Calu3 (cell line): ENCODE measurements at regions not wholly inside any gene's neighbourhood (a gene's known extent, or its start where the extent isn't known, plus 50 kb on each side); places are given as distances from the start of the nearest gene placed in this dataset.
"Not testable (repeated sequence)": the region's sequence is repeated elsewhere in the genome, so short reads cannot be mapped to it uniquely, and the experiment has no call there.

Source experiments
- BruUV-seq: library from RNA; stranded (reverse); fragments of 400-500 nt; replicated peaks from 2 replicates; lab custom pipeline; 2021; lab: Mats Ljungman, UMichigan
- CTCF ChIA-PET: fragments of 300-600 bp; sonication (Branson Sonifier 250); formaldehyde crosslinking; loops from one replicate; lab custom pipeline; 2022; ENCODE audit warnings: antibody characterized with exemption; lab: Charles Lee
- DNase-seq: peaks from one replicate; pipeline ENCODE4 v3.0.0; 2022
- H3K27ac Mint-ChIP-seq: one replicate; pipeline ENCODE4 v1.8.0; 2022; ENCODE audit warnings: mixed read lengths; ENCODE audit not compliant: unreplicated experiment
- H3K27me3 Mint-ChIP-seq: one replicate; pipeline ENCODE4 v1.8.0; 2022; ENCODE audit warnings: mixed read lengths; ENCODE audit not compliant: unreplicated experiment
- H3K36me3 Mint-ChIP-seq: one replicate; pipeline ENCODE4 v1.8.0; 2022; ENCODE audit warnings: mild to moderate bottlenecking, moderate library complexity, mixed read lengths; ENCODE audit not compliant: insufficient read depth, unreplicated experiment
- H3K4me1 Mint-ChIP-seq: one replicate; pipeline ENCODE4 v1.8.0; 2022; ENCODE audit warnings: mild to moderate bottlenecking, low read depth, mixed read lengths; ENCODE audit not compliant: unreplicated experiment
- H3K4me3 Mint-ChIP-seq: one replicate; pipeline ENCODE4 v1.8.0; 2022; ENCODE audit warnings: mild to moderate bottlenecking, low read depth, moderate library complexity, mixed read lengths; ENCODE audit not compliant: unreplicated experiment
- H3K9me3 Mint-ChIP-seq: one replicate; pipeline ENCODE4 v1.8.0; 2022; ENCODE audit warnings: low read depth, mixed read lengths; ENCODE audit not compliant: unreplicated experiment
- CTCF ChIP-seq: fragments of 200-600 bp; IDR thresholded peaks from one replicate; pipeline ENCODE4 v1.8.0; 2022; ENCODE audit warnings: antibody characterized with exemption; ENCODE audit not compliant: unreplicated experiment
- intact Hi-C: fragments of 100-400 bp; cut with micrococcal nuclease; formaldehyde crosslinking; loops from one replicate; pipeline ENCODE4 v1.10.0; 2022; ENCODE audit not compliant: unreplicated experiment

GRCh38 chr1:30460661-30461060 lies 262.7 kb downstream of the MATN1 start:
- intact Hi-C loops = no loop called here
- Mint-ChIP-seq H3K9me3 (no peaks in the 10 kb centered on the region), H3K4me1 (no peaks in the 10 kb centered on the region), H3K27ac (no peak overlapping the region), H3K27me3 (peaks cover 53% of the 10 kb centered on the region), H3K36me3 (no peaks in the 10 kb centered on the region), H3K4me3 (no peak overlapping the region)
- BruUV-seq = no TSS peak
- TF ChIP-seq CTCF = no peak
- CTCF ChIA-PET = no interaction called here
- DNase-seq = no peak

DNA sequence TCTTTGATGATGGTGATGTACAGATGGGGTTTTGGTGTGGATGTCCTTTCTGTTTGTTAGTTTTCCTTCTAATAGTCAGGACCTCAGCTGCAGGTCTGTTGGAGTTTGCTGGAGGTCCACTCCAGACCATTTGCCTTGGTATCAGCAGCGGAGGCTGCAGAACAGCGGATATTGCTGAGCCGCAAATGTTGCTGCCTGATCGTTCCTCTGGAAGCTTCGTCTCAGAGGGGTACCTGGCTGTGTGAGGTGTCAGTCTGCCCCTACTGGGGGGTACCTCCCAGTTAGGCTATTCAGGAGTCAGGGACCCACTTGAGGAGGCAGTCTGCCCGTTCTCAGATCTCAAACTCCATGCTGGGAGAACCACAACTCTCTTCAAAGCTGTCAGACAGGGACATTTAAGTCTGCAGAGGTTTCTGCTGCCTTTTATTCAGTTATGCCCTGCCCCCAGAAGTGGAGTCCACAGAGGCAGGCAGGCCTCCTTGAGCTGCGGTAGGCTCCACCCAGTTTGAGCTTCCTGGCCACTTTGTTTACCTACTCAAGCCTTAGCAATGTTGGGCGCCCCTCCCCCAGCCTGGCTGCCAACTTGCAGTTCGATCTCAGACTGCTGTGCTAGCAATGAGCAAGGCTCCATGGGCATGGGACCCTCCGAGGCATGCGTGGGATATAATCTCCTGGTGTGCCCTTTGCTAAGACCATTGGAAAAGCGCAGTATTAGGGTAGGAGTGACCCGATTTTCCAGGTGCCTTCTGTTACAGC lies 264.5 kb downstream of the MATN1 start:
- BruUV-seq, H3K4me3 Mint-ChIP-seq, H3K36me3 Mint-ChIP-seq, H3K4me1 Mint-ChIP-seq, intact Hi-C loops, CTCF ChIA-PET, H3K27ac Mint-ChIP-seq, H3K9me3 Mint-ChIP-seq, DNase-seq: not testable (repeated sequence)
- H3K27me3 Mint-ChIP-seq = peaks cover 53% of the 10 kb centered on the region

DNA sequence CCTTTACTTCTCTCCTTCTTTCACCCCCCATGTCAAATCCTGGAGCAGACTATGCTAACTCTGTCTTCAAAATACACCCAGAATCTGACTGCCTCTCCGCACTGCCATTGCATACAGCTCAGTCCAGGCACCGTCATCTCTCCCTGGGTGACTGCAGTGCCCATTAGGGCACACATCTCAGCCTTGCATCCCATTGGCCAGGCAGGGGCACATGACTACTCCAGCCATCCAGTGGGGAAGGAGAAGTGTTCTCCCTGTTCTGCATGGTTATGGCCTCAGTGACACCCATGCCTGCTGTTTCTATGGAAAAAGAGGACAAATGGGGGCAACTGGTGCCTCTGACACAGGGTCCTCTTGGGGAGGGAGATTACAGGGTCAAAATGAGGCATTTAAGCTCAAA lies 270.5 kb downstream of the MATN1 start:
- no peak for DNase-seq
- Mint-ChIP-seq H3K9me3 (no peaks in the 10 kb centered on the region), H3K36me3 (no peaks in the 10 kb centered on the region), H3K27me3 (peaks cover 56% of the 10 kb centered on the region), H3K4me1 (no peaks in the 10 kb centered on the region), H3K27ac (no peak overlapping the region), H3K4me3 (no peak overlapping the region)
- no peak for TF ChIP-seq CTCF
- BruUV-seq = no TSS peak
- intact Hi-C loops = no loop called here
- CTCF ChIA-PET = no interaction called here

DNA sequence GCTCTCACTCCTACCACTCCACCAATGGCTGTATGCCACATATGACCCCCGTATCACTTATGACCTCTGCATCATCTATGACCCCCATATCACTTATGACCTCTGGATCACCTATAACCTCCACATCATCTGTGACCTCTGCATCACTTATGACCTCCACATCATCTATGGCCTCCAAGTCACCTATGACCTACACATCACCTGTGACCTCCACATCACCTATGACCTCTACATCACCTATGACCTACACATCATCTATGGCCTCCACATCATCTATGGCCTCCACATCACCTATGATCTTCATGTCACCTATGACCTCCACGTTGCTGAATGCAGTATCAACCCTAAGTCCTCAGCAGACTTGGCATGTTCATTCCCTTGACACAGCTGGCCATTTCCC lies 271.2 kb downstream of the MATN1 start:
- no peak overlapping the region for H3K27ac Mint-ChIP-seq
- no peaks in the 10 kb centered on the region for H3K4me1 Mint-ChIP-seq
- no peaks in the 10 kb centered on the region for H3K9me3 Mint-ChIP-seq
- CTCF ChIA-PET = no interaction called here
- no peak overlapping the region for H3K4me3 Mint-ChIP-seq
- no peak for DNase-seq
- intact Hi-C loops = no loop called here
- no peaks in the 10 kb centered on the region for H3K36me3 Mint-ChIP-seq
- TF ChIP-seq CTCF = no peak
- H3K27me3 Mint-ChIP-seq = peaks cover 56% of the 10 kb centered on the region
- no TSS peak for BruUV-seq

GRCh38 chr1:30451532-30452125 lies 271.8 kb downstream of the MATN1 start:
- H3K4me3 Mint-ChIP-seq = no peak overlapping the region
- no peaks in the 10 kb centered on the region for H3K9me3 Mint-ChIP-seq
- no peak overlapping the region for H3K27ac Mint-ChIP-seq
- H3K36me3 Mint-ChIP-seq = no peaks in the 10 kb centered on the region
- no peak for DNase-seq
- no TSS peak for BruUV-seq
- CTCF ChIA-PET = no interaction called here
- no peak for TF ChIP-seq CTCF
- intact Hi-C loops = no loop called here
- peaks cover 56% of the 10 kb centered on the region for H3K27me3 Mint-ChIP-seq
- no peaks in the 10 kb centered on the region for H3K4me1 Mint-ChIP-seq
